NCI-H345 (cell line): ENCODE measurements at regions not wholly inside any gene's neighbourhood (a gene's known extent, or its start where the extent isn't known, plus 50 kb on each side); places are given as distances from the start of the nearest gene placed in this dataset.

Source experiments
- DNase-seq: peaks from one replicate; lab custom pipeline; 2025; lab: John Stamatoyannopoulos, UW

DNA sequence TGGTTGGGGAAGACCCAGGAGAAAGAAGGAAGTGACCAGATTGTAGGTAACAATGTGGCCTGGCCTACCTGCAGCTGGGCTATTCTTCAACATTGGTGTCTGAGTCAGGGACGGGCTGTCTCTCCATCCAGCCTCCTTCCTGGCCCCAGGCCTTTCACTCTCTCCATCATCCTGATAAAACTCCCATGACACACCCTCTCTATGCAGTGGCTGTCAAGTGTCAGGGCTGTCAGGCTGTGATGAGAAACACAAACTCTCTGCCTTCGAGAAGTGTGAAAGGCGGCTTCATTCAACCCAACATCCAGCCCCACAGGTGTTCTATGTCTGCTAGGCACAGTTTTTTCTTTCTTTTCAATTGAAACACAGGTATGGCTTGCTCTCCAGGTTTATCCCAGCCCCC is 153.3 kb upstream of the VSTM2B start:
- DNase-seq = peak; percentile 63

GRCh38 chr19:29372921-29373797 is 152.6 kb upstream of the VSTM2B start:
- no peak for DNase-seq

- DNase-seq = no peak
Measured at GRCh38 chr19:29375429-29376119, 150.2 kb upstream of the VSTM2B start.

DNA sequence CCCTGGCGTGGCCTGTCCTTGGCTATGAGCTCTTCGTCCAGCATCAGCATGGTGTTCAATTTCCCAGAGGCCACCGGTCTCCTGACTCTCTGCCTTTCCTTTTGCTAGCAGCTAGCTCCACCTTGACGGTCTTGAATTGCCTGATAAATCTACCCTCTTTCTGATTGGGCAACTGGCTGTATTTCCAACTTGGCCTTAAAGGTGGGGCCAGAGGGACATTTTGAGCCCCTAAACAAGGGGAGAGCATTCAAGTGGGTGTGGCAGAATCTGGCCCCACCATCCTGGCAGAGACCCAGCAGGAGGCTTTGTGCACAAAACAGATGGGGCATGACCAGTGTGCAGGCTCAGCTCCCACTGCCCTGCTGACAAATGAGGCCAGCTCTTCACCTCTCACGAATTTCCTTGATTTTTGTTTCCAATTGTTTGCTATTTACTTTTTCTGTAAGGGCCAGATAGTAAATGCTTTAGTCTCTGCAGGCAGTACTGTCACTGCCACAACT is 148.9 kb upstream of the VSTM2B start:
- peak; percentile 84 for DNase-seq

DNA sequence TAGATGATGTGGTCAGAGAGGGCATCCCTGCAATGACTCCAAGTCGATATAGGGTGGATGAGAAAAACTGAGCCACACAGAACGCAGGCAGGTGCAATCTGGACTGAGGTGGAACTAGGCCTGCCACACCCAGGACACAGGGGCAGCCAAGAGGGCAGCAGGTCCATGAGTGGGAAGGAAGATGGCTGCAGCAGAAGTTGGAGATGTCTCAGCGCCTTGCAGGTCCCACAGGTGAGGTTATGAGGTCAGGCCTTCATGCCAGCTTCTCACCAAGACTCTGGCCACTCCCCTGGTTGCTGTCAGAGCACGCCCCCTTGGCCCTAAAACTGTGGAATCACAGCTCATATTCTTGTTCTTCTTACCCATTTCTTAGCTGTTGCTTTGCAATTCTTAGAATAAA is 147.7 kb upstream of the VSTM2B start:
- no peak for DNase-seq

- no peak for DNase-seq
Measured at GRCh38 chr19:29378543-29379080, 147.2 kb upstream of the VSTM2B start.

DNA sequence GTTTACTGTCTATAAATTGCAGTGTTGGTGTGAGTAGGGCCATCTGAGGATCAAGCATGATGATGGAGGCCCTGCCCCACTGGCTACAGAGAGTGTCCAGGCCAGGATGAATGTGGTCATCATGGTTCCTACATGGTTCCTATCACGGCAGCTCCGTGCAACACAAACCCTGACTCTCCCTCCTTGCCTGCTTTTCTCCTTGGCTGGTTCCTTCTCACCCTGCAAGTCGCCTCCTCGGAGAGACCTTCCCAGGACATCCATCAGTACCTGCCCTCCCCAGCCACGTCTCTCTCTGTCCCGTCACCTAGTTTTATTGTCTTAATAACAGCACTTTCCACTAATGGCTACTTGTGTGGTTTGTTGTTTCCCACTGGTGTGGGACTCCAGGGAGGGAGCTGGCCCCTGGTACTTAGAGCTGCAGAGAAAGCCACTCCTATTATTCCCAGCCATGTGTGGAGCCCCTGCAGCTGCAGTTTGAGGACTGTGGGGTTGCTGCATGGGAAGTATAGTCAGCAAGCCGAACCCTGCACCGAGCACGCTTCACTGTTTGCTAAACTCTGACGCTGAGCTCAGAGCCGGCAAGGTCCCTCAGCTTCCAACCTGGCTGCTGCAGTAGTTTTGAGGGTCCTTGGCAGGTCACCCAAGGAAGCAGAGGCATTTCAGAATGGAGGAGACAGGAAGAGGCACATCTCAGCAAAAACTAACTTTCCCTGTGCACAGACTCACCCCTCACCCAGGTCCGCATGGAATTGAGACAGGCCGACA is 146.4 kb upstream of the VSTM2B start:
- no peak for DNase-seq

GRCh38 chr19:29380581-29380980 is 145.2 kb upstream of the VSTM2B start:
- no peak for DNase-seq

DNA sequence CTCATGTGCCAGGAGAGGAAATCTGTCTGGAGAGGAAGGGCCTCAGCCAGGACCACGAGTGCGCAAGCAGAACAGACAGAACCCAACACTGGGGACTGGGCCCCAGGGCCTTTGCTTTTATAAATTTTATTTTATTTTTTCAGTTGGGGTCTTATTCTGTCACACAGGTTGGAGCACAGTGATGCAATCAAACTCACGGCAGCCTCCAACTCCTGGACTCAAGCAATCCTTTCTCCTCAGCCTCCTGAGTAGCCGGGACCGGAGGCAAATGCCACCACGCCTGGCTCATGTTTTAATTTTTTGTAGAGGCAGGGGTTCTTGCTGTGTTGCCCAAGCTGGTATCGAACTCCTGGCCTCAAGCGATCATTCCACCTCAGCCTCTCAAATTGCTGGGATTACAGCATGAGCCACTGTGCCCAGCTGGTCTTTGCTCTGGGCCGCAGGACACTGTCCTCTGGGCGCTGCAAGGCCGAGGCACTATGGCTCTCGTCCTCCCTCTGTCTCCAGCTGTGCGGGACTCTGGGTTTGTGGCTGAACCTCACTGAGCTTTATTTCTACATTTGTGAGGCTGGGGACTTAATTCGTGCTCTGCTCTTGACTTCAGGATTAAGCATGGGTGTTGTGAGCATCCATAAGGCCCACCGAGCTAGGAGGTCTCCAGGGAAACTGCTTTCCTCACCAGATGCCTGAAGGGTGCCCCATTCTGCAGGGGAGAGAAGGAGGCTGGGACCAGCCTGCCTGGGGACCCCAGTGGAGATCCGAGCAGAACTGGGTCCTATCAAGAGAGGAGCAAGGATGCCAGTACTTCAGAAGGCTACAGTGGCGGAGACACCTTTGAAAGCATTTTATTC is 144.2 kb upstream of the VSTM2B start:
- DNase-seq = no peak

GRCh38 chr19:29383696-29384095 is 142.1 kb upstream of the VSTM2B start:
- DNase-seq = no peak

- no peak for DNase-seq
Measured at GRCh38 chr19:29384656-29385055, 141.1 kb upstream of the VSTM2B start.

DNA sequence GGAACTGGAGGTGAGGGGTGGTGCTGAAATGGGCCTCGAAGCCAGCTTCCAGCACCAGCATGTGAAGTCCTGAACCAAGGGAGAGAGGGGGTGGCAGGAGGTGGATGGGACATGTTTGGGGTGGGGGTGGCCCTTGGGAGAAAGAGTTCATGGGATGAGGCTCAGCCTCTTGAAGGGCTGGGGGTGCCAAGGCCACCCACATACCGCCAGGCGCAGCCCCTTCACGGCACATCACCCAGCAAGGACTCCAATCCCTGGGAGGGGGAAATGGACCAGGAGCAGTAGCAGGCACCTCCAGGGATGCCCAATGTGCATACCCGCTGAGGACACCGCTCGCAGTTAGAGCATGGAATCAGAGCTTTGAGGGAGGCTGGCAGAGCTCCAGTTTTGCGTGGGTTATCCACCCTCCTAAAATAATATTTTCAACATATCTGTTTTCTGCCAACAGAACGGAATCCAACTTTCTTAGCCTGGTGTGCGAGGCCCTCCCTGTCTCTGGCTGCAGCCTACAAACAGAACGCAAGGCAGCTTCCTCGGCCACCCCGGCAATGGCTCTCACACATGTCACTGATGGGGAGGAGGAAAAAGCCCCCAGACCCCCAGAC is 140.5 kb upstream of the VSTM2B start:
- no peak for DNase-seq

- no peak for DNase-seq
Measured at GRCh38 chr19:29386970-29387369, 138.8 kb upstream of the VSTM2B start.

DNA sequence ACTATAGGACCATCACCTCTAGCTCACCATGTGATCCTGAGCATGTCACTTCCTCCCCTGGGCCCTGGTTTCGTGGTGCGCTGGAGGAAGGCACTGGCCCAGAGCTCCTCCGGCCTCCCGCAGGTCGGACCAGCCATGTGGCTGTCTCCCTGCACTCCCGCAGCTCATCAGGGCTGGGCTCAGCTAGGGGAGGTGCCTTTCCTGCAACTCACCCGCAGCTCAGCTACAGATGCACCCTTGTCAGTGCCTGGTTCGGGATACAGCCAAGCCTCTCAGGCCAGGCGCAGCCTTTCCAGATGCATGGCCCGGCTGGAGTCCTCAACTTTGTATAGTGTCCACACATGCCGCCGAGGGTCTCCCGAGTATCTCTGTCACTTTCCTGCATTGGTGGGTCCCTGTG is 138.2 kb upstream of the VSTM2B start:
- no peak for DNase-seq

DNA sequence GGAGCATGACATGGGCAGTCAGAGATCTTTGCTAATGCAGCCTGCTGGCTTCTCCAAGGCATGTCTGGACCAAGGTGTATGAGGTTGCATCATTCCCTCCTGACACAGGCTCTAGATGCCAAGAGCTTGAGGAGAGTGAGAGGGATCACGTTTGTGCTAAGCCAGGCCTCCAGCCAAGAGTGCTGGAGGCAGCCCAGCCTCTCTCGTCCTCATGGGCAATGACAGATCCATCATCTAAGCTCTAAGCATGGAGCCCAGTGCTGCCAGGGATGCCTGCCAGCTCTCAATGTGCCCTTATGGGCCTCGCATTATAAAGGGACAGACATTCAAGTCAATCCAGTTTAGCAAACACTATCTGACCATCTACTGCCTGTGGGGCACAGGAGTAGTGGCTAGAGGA is 136.3 kb upstream of the VSTM2B start:
- no peak for DNase-seq

- DNase-seq = no peak
Measured at GRCh38 chr19:29390742-29391141, 135.1 kb upstream of the VSTM2B start.

DNA sequence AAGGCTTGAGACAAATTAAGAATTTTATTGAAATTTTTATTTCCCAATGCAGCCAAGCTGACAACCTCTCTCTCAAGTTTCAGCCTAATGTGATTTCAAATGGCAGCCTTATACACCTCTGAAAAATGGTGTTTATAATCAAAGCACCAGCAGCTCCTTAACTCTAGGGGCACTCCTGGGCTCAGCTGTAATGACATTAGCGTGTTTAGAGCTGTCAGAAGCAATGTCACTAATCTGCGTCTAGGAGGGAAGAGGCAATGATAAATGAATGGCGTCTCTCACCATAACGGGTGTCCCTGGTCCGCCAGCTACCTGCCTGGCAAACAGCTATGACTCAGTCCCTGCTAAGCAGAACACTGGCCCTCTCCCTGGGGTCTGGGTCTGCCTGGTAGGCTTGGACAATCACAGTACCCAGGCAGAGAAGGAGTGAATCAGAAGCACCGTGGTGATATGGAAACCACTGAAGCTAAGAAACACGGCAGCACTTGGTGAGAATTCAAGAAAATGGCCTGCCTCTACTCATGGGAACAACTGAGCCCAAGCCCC is 131.8 kb upstream of the VSTM2B start:
- DNase-seq = peak; percentile 61

DNA sequence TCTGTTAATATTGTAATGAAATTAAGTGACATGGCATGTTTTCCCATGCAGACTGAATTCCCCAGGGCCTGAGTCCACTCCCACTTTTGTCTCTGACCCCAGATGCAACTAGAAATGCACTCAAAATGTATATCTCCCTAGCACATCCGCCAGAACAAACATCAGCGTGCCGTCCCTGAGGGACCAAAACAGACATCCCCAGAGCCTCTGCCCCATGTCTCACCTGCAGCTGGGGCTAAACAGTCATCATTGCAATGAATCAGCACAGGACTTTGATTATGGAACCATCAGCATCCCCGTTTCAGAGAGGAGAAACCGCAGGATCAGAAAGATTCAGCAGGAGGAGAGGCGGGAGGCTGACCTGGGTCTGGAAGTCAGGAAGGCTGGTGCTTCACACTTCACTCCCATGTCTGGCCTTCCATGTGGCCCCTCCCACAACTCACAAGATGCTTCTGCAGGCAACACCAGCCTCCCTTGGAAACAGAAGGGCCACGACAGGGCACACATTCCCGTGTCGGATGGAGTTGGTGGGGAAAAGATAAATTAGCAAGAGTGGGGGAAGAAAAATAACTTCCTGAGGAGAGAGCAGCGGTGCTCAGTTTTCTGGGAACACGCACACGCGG is 130.6 kb upstream of the VSTM2B start:
- peak; percentile 45 for DNase-seq

- no peak for DNase-seq
Measured at GRCh38 chr19:29395734-29396414, 129.9 kb upstream of the VSTM2B start.

- DNase-seq = no peak
Measured at GRCh38 chr19:29396925-29397324, 128.9 kb upstream of the VSTM2B start.
